A549 (cell line): ENCODE measurements at regions not wholly inside any gene's neighbourhood (a gene's known extent, or its start where the extent isn't known, plus 50 kb on each side); places are given as distances from the start of the nearest gene placed in this dataset.

Experiments
- ATAC-seq, 2 experiments: fragments of 200-7000 bp in 1 of 2; fragments of >200 bp in 1 of 2; cut with Nextera tagmentation in 1 of 2; cut with Tn5 transposase in 1 of 2; 3 replicates each; pipeline versions ENCODE4 v1.8.0 to v1.9.1; 2018 to 2020; ENCODE audit warnings: mild to moderate bottlenecking in 1 of 2, moderate library complexity in 1 of 2
- CTCF ChIA-PET: fragments of 300-600 bp; sonication (Branson Sonifier 250); formaldehyde crosslinking; extraction: SDS; loops from one replicate; lab custom pipeline; 2021; ENCODE audit warnings: antibody characterized with exemption, inconsistent platforms; lab: Yijun Ruan, JAX
- POLR2A ChIA-PET: fragments of 350-600 bp; formaldehyde crosslinking; extraction: SDS; loops from one replicate; lab custom pipeline; 2021; ENCODE audit warnings: antibody characterized with exemption, inconsistent platforms; lab: Yijun Ruan, JAX
- DNase-seq, 2 experiments: peaks; one replicate each; pipeline versions ENCODE4 v3.0.0 to v3.0.0-alpha.2; 2011 to 2016; ENCODE audit warnings: low read depth in 1 of 2, low spot score in 1 of 2
- FAIRE-seq: peaks from 2 replicates; lab custom pipeline; 2011; peaks lifted over from hg19 to GRCh38; lab: Jason Lieb, UNC
- H3K27ac ChIP-seq, 2 experiments: fragments of >200 bp; sonication (Bioruptor Twin); formaldehyde crosslinking; 3 replicates each; pipeline ENCODE4 v1.5.1; 2016 to 2017
- H3K4me1 ChIP-seq: fragments of >200 bp; sonication (Bioruptor Twin); formaldehyde crosslinking; 3 replicates; pipeline ENCODE4 v1.6.1; 2016
- H3K4me2 ChIP-seq: fragments of >200 bp; sonication (Bioruptor Twin); formaldehyde crosslinking; 3 replicates; pipeline ENCODE4 v1.6.1; 2016
- H3K4me3 ChIP-seq: fragments of >200 bp; sonication (Bioruptor Twin); formaldehyde crosslinking; 3 replicates; pipeline ENCODE4 v1.5.1; 2016
- H3K9me3 ChIP-seq: fragments of >200 bp; sonication (Bioruptor Twin); formaldehyde crosslinking; 3 replicates; pipeline ENCODE4 v1.6.1; 2016
- ATOH8 ChIP-seq: fragments of 250-450 bp; sonication (Bioruptor Pico); IDR thresholded peaks from 2 replicates; pipeline ENCODE4 v1.5.0; 2020; ENCODE audit warnings: low read depth, mild to moderate bottlenecking, moderate library complexity
- BCL3 ChIP-seq: fragments of >200 bp; sonication (Bioruptor Twin); formaldehyde crosslinking; IDR thresholded peaks from 3 replicates; pipeline ENCODE4 v1.6.1; 2016
- BHLHE40 ChIP-seq: IDR thresholded peaks from 2 replicates; pipeline ENCODE4 v1.6.1; 2012; ENCODE audit warnings: low read depth, low read length, inconsistent platforms
- CBX8 ChIP-seq: fragments of 200-600 bp; sonication (generic); IDR thresholded peaks from 2 replicates; pipeline ENCODE4 v1.6.1; 2016
- CEBPB ChIP-seq, 2 experiments: fragments of >200 bp in 1 of 2; sonication (Bioruptor Twin) in 1 of 2; formaldehyde crosslinking in 1 of 2; IDR thresholded peaks; 2 replicates each; pipeline ENCODE4 v1.6.1; 2012 to 2016
- CTCF ChIP-seq: fragments of >200 bp; sonication (Bioruptor Twin); formaldehyde crosslinking; IDR thresholded peaks from 3 replicates; pipeline ENCODE4 v1.5.1; 2016
- EHMT2 ChIP-seq: fragments of 200-600 bp; sonication (generic); IDR thresholded peaks from 2 replicates; pipeline ENCODE4 v1.6.1; 2016; ENCODE audit warnings: antibody characterized with exemption, low read depth, mild to moderate bottlenecking, moderate library complexity
- GATA3 ChIP-seq: IDR thresholded peaks from 2 replicates; pipeline ENCODE4 v1.6.1; 2012; ENCODE audit warnings: borderline replicate concordance
- HDAC2 ChIP-seq: fragments of 200-600 bp; sonication (generic); IDR thresholded peaks from 2 replicates; pipeline ENCODE4 v1.6.1; 2016
- HES2 ChIP-seq: fragments of >200 bp; sonication (Bioruptor Twin); formaldehyde crosslinking; IDR thresholded peaks from 2 replicates; pipeline ENCODE4 v1.6.1; 2016
- HOXB5 ChIP-seq: fragments of 250-450 bp; sonication (Bioruptor Pico); IDR thresholded peaks from 2 replicates; pipeline ENCODE4 v1.5.0; 2020; ENCODE audit warnings: mild to moderate bottlenecking, moderate library complexity
- JUNB ChIP-seq: fragments of >200 bp; sonication (Bioruptor Twin); formaldehyde crosslinking; IDR thresholded peaks from 2 replicates; pipeline ENCODE4 v1.6.1; 2016
- MAFK ChIP-seq: fragments of 450-650 bp; IDR thresholded peaks from 2 replicates; pipeline ENCODE4 v1.6.1; 2014; ENCODE audit not compliant: partially characterized antibody
- MAX ChIP-seq: IDR thresholded peaks from 2 replicates; pipeline ENCODE4 v1.6.1; 2012
- MYC ChIP-seq: IDR thresholded peaks from 2 replicates; pipeline ENCODE4 v1.6.1; 2012; ENCODE audit warnings: mild to moderate bottlenecking, inconsistent platforms, low read length, improper control_type of control experiment, borderline replicate concordance
- NPAS2 ChIP-seq: fragments of 250-450 bp; sonication (Bioruptor Pico); IDR thresholded peaks from 2 replicates; pipeline ENCODE4 v1.8.0; 2022; ENCODE audit warnings: mild to moderate bottlenecking, moderate library complexity, borderline replicate concordance
- PHF8 ChIP-seq: fragments of 200-600 bp; sonication (generic); IDR thresholded peaks from 2 replicates; pipeline ENCODE4 v1.6.1; 2016; ENCODE audit warnings: low read depth, mild to moderate bottlenecking, antibody characterized with exemption, moderate library complexity, borderline replicate concordance
- POLR2A ChIP-seq: IDR thresholded peaks from 2 replicates; pipeline ENCODE4 v1.6.1; 2012; ENCODE audit warnings: mild to moderate bottlenecking, low read length
- RAD21 ChIP-seq, 2 experiments: fragments of >200 bp in 1 of 2; sonication (Bioruptor Twin) in 1 of 2; formaldehyde crosslinking in 1 of 2; IDR thresholded peaks in 1 of 2; conservative IDR thresholded peaks in 1 of 2; 2 replicates in 1 of 2; 3 replicates in 1 of 2; pipeline ENCODE4 v1.6.1; 2012 to 2018; ENCODE audit warnings: inconsistent platforms in 1 of 2
- RARB ChIP-seq: fragments of 250-450 bp; sonication (Bioruptor Pico); IDR thresholded peaks from 2 replicates; pipeline ENCODE4 v1.8.0; 2021; ENCODE audit warnings: mild to moderate bottlenecking, moderate library complexity
- REST ChIP-seq: fragments of 200-600 bp; sonication (generic); IDR thresholded peaks from 2 replicates; pipeline ENCODE4 v1.6.1; 2016; ENCODE audit warnings: antibody characterized with exemption, mild to moderate bottlenecking, moderate library complexity
- RFX5 ChIP-seq: fragments of 450-650 bp; IDR thresholded peaks from 2 replicates; pipeline ENCODE4 v1.7.1; 2014; ENCODE audit warnings: antibody characterized with exemption, mild to moderate bottlenecking, moderate library complexity
- SMC3 ChIP-seq: fragments of >200 bp; sonication (Bioruptor Twin); formaldehyde crosslinking; IDR thresholded peaks from 3 replicates; pipeline ENCODE4 v1.6.1; 2018; ENCODE audit warnings: inconsistent platforms
- WGBS: methylation state at CpG from one replicate; pipeline ENCODE4 v1.1.6; 2017; ENCODE audit errors: missing lambda C conversion rate; 5-methylcytosine and 5-hydroxymethylcytosine counted together

- FAIRE-seq: no peak
- no peak overlapping the region for H3K4me2 ChIP-seq
- H3K4me1 ChIP-seq: no peaks in the 10 kb centered on the region
- no peak for TF ChIP-seq RARB (CRISPR knock-in tag)
- TF ChIP-seq MAX: no peak
- TF ChIP-seq JUNB: no peak
- TF ChIP-seq HDAC2: no peak
- TF ChIP-seq PHF8: no peak
- no peak for TF ChIP-seq CEBPB (IDR thresholded peaks at IDR 0.05)
- no peak for TF ChIP-seq CBX8
- TF ChIP-seq EHMT2: no peak
- no peak for TF ChIP-seq RFX5
- no peak for TF ChIP-seq SMC3
- TF ChIP-seq HOXB5 (CRISPR knock-in tag): no peak
- TF ChIP-seq REST: no peak
- no peak for TF ChIP-seq BHLHE40
- no peak for TF ChIP-seq BCL3
- TF ChIP-seq, all 56 proteins: peak for 0
- POLR2A ChIA-PET: no interaction called here
- 1% methylated on average over 2 of the region's 2 CpGs for WGBS
- Histone ChIP-seq H3K27ac (no peak overlapping the region), H3K4me3 (no peak overlapping the region), H3K9me3 (no peaks in the 10 kb centered on the region)
- no peak for ATAC-seq
- DNase-seq: no peak
- CTCF ChIA-PET: interaction anchor here (1.1 to 2.0 kb wide), 3 partner anchors 416 to 660 kb away, joined by 3 to 11 read pairs (median 4); no protein-coding TSS in a partner anchor
Observed at GRCh38 chr10:80921032-80921431, 383.3 kb downstream of the SH2D4B start.

GRCh38 chr10:80924063-80924952, 386.6 kb downstream of the SH2D4B start:
- H3K4me1 ChIP-seq: no peaks in the 10 kb centered on the region
- FAIRE-seq (no peak), ATAC-seq (peak; percentile 78 to 90; a peak in 4 of 6 replicates), DNase-seq (peak; percentile 7 to 51)
- H3K4me2 ChIP-seq: no peak overlapping the region
- H3K27ac ChIP-seq: no peak overlapping the region
- ChIA-PET POLR2A (no interaction called here), CTCF (interaction anchor here (0.6 to 4.4 kb wide), 40 partner anchors 9 to 548 kb away, joined by 3 to 37 read pairs (median 4); partner anchors contain the start of gene PRXL2A)
- WGBS: 4% methylated on average over 7 of the region's 7 CpGs
- TF ChIP-seq NPAS2 (CRISPR knock-in tag): no peak
- TF ChIP-seq ATOH8 (CRISPR knock-in tag): no peak
- no peak for TF ChIP-seq MYC
- TF ChIP-seq RAD21 (conservative IDR thresholded peaks at IDR 0.05 in 1 of 2, IDR thresholded peaks at IDR 0.05 in 1 of 2): peak; percentile 51 to 58; a peak in 4 of 5 replicates
- TF ChIP-seq MAX: 0 out of 2 replicates have a peak, but pooled peaks have one; percentile 18
- no peak for TF ChIP-seq GATA3
- TF ChIP-seq CTCF: peak; percentile 76
- TF ChIP-seq RARB (CRISPR knock-in tag): no peak
- no peak for TF ChIP-seq MAFK
- TF ChIP-seq SMC3: peak; percentile 76
- TF ChIP-seq HES2: no peak
- no peak for TF ChIP-seq POLR2A
- no peak overlapping the region for H3K4me3 ChIP-seq
- H3K9me3 ChIP-seq: no peaks in the 10 kb centered on the region
